Thymus (tissue), 11 donors: ENCODE measurements at regions not wholly inside any gene's neighbourhood (a gene's known extent, or its start where the extent isn't known, plus 50 kb on each side); places are given as distances from the start of the nearest gene placed in this dataset.

Source experiments
- DNase-seq, 9 donors: peaks; one replicate each; pipeline ENCODE4 v3.0.0-alpha.2; 2013; ENCODE audit warnings: low spot score in 9 of 9, low read depth in 6 of 9, missing footprints in 1 of 9
- H3K27ac ChIP-seq, 2 donors: one replicate each; pipeline ENCODE4 v1.5.1; 2013; ENCODE audit warnings: control low read depth in 1 of 2, low read depth in 1 of 2, low read length in 1 of 2, mild to moderate bottlenecking in 1 of 2, moderate library complexity in 1 of 2
- H3K27me3 ChIP-seq, 2 donors: one replicate each; pipeline ENCODE4 v1.5.1; 2013; ENCODE audit warnings: low read length in 1 of 2; ENCODE audit not compliant: control insufficient read depth in 2 of 2, insufficient read depth in 1 of 2
- H3K36me3 ChIP-seq, 2 donors: one replicate each; pipeline ENCODE4 v1.5.1; 2013; ENCODE audit warnings: low read length in 1 of 2, mild to moderate bottlenecking in 1 of 2, moderate library complexity in 1 of 2; ENCODE audit not compliant: control insufficient read depth in 2 of 2, insufficient read depth in 2 of 2
- H3K4me1 ChIP-seq, 2 donors: one replicate each; pipeline ENCODE4 v1.5.1; 2013; ENCODE audit warnings: low read length in 2 of 2; ENCODE audit not compliant: control insufficient read depth in 2 of 2, insufficient read depth in 2 of 2
- H3K4me3 ChIP-seq, 2 donors: one replicate each; pipeline ENCODE4 v1.5.1; 2013; ENCODE audit warnings: low read length in 2 of 2, control low read depth in 1 of 2, mild to moderate bottlenecking in 1 of 2
- H3K9me3 ChIP-seq, 2 donors: one replicate each; pipeline ENCODE4 v1.5.1; 2013; ENCODE audit warnings: low read length in 1 of 2, mild to moderate bottlenecking in 1 of 2; ENCODE audit not compliant: control insufficient read depth in 2 of 2, insufficient read depth in 1 of 2
- WGBS: extraction: QIAGEN DNeasy Blood & Tissue Kit; methylation state at CpG from one replicate; pipeline ENCODE4 v1.1.7; 2013; 5-methylcytosine and 5-hydroxymethylcytosine counted together
- donor health status: healthy.

DNA sequence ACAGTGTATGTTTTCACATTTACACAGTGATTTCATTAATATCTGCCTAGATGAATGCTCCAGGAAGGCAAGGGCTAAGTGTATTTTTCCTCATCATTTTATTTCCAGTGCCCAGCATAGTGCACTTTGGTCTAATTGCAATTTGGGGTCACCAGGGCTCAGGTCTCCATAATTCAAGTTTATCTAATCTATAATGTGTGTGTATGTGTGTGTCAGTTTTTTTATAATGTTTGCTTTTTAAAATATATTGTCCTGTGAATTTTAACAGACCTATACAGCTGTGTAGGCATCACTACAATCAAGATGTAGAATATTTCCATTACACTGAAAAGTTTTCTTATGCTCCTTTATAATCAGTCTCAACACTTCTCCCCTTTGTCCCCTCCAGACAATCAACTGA is 620.4 kb downstream of the STK39 start:
- H3K9me3 ChIP-seq: no peaks in the 10 kb centered on the region
- no peak overlapping the region for H3K27ac ChIP-seq
- no peaks in the 10 kb centered on the region for H3K27me3 ChIP-seq
- no peaks in the 10 kb centered on the region for H3K36me3 ChIP-seq
- no peaks in the 10 kb centered on the region for H3K4me1 ChIP-seq
- H3K4me3 ChIP-seq: no peak overlapping the region
- DNase-seq: no peak

DNA sequence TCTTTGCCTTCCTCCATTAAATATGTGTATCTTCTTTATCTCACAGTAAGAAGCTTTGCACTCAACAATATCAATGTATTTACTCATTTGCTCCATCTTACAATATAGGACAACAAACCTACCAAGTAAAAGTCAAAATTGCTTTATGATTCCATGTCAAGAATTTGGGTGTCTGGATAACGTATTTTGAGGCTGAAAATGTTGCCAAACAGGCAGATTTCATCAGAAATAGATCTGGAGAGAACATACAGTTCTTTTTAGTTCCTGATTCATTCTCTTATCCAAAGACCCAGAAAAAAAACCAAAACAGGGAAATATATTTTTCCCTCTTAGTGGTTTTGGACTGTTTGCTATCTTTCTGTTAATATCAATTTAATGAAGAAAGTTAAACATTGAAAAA is 621.1 kb downstream of the STK39 start:
- 72% methylated on average over 1 of the region's 1 CpG for WGBS

DNA sequence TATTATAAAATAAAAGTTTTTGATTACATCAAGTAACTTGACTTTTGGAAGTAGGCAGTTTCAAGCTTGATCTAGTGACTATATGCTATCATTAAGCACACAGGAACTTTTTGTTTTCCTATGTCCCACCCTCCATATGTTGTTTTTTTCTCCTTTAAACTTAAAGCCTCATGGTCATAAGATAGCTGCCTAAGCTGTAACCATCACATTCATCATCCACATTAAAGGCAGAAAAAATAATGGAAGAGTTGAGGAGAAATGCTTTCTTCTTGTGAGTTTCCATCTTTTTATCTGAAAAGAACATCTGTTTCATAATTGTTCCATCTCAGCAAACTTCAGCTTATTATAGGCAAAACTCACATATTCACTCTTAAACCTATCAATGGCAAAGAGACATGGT is 630.4 kb downstream of the STK39 start:
- no peak overlapping the region for H3K4me3 ChIP-seq
- no peaks in the 10 kb centered on the region for H3K27me3 ChIP-seq
- H3K4me1 ChIP-seq: no peaks in the 10 kb centered on the region
- DNase-seq: no peak
- H3K27ac ChIP-seq: no peak overlapping the region
- H3K36me3 ChIP-seq: no peaks in the 10 kb centered on the region
- H3K9me3 ChIP-seq: no peaks in the 10 kb centered on the region

More for the DNA sequence above, 621.1 kb downstream of the STK39 start:
- Histone ChIP-seq H3K36me3 (no peaks in the 10 kb centered on the region), H3K4me1 (no peaks in the 10 kb centered on the region), H3K27ac (no peak overlapping the region), H3K4me3 (no peak overlapping the region), H3K27me3 (no peaks in the 10 kb centered on the region), H3K9me3 (no peaks in the 10 kb centered on the region)
- DNase-seq: no peak

DNA sequence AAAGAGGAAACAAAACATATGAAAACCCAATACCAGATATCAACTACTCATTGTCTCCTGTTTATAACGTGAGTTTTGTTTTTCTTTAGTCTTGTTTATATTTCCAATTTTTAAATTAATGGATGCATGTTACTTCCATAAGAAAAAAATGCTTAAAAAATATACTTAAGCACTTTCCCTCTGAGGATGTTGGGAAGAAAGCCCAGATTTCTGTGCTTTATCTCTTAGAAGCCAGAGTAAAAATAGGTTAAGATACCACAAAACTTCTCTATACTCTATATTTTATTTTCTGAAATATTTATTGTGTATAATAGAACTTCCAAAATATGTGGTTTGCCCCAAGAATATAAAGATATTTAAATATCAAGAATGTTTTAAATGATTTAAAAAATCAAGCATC is 633.9 kb downstream of the STK39 start:
- 96% methylated on average over 1 of the region's 1 CpG for WGBS

DNA sequence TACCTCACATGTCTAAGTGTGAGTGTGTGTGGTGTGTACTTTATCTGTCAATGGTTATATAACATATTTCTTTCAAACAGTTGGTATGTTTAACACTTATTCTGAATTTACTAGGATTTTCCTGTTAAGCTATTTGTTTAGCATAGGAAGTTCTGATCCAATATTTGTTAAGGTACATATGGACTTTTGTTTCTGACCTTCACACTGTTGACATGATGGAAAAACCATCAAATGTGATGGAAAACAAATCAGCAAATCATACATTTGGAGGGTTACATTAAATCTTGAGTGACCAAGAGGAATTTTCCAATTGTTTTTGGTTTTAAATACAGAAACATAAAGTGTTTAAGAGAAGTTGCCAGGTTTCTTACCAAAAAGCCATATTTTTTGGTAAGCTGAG is 638.9 kb downstream of the STK39 start:
- Histone ChIP-seq H3K27ac (no peak overlapping the region), H3K36me3 (no peaks in the 10 kb centered on the region), H3K4me1 (no peaks in the 10 kb centered on the region), H3K27me3 (no peaks in the 10 kb centered on the region), H3K4me3 (no peak overlapping the region), H3K9me3 (no peaks in the 10 kb centered on the region)
- DNase-seq: no peak

More for the DNA sequence above, 633.9 kb downstream of the STK39 start:
- DNase-seq: no peak
- H3K36me3 ChIP-seq: no peaks in the 10 kb centered on the region
- no peak overlapping the region for H3K27ac ChIP-seq
- no peaks in the 10 kb centered on the region for H3K9me3 ChIP-seq
- no peak overlapping the region for H3K4me3 ChIP-seq
- H3K27me3 ChIP-seq: no peaks in the 10 kb centered on the region
- no peaks in the 10 kb centered on the region for H3K4me1 ChIP-seq

DNA sequence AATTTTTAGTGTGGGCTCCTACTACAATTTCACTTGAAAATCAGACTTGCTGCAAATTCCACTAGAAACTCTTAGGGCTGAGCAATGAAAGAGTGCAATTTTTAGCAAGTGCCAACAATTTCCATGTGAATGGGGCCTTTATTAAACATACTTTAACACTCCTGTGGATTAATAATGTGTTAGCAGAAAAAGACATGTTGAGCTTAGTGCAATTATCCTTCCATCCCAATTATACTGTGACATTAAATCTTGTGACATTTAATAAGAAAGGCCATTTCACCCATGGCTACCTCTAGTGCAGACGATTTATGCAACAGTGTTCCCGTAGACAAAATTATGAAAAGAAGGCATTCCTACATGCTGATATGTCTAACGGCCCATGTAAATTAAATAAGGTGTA is 639.7 kb downstream of the STK39 start:
- Histone ChIP-seq H3K9me3 (no peaks in the 10 kb centered on the region), H3K36me3 (no peaks in the 10 kb centered on the region), H3K27me3 (no peaks in the 10 kb centered on the region), H3K4me1 (no peaks in the 10 kb centered on the region), H3K27ac (no peak overlapping the region), H3K4me3 (no peak overlapping the region)
- 95% methylated on average over 3 of the region's 3 CpGs for WGBS
- DNase-seq: no peak

DNA sequence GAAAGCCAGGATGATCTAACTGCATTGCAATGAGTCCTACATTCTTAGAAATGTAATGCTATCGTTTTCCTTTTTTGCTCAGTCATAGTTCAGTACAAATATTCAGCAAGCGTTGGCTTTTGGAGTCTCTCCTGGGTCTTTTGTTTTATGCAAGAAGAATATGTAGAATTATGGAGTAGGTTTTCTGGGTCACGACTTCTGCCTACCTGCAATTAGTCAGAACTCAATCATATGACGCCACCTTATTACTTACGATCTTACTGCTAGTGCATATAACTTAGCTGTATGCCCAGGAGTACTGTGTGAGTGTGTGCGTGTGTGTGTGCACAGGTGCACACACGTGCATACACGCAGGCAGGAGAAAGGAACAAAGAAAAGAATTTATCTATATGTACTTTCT is 640.2 kb downstream of the STK39 start:
- Histone ChIP-seq H3K27ac (no peak overlapping the region), H3K9me3 (no peaks in the 10 kb centered on the region), H3K36me3 (no peaks in the 10 kb centered on the region), H3K4me1 (no peaks in the 10 kb centered on the region), H3K27me3 (no peaks in the 10 kb centered on the region), H3K4me3 (no peak overlapping the region)
- WGBS: 95% methylated on average over 8 of the region's 8 CpGs
- DNase-seq: no peak

DNA sequence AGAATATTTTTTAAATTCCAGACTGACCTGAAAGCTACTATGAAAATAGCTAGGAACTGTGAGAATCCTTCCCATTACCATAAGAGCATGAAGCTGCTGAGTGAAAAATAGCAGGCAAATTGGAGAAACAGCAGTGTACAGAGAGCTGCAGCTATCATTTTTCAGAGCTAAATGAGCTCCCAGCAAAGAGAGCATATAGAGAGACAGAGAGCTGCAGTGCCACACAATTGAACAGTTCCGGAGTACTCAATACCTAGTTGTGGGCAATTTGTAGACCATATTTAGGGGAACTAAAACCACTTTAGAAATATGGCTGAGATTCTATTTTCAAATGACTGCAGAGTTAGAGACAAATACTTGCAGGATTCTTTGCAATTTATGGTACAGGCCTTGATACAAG is 645.3 kb downstream of the STK39 start:
- Histone ChIP-seq H3K27me3 (no peaks in the 10 kb centered on the region), H3K4me1 (no peaks in the 10 kb centered on the region), H3K9me3 (no peaks in the 10 kb centered on the region), H3K27ac (no peak overlapping the region), H3K36me3 (no peaks in the 10 kb centered on the region), H3K4me3 (no peak overlapping the region)
- DNase-seq: no peak
- WGBS: 97% methylated on average over 1 of the region's 1 CpG

DNA sequence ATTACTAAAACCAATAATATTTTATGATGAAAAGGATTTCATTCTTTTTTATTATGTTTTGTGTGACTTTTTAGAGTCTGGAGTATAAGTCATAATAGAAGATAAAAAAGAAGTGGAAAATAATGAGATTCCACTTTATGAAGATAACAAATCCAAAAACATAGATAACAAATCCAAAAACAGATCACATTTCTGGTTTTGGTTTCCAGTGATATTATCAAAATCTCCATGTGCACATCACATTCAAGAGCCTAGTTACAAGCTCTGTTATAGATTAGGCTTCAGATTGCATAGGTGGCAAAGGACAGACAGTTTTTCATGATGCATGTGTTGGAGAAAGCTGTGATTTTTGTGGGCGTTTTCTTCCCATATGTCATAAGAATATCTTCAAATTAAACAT is 648.2 kb downstream of the STK39 start:
- Histone ChIP-seq H3K4me3 (no peak overlapping the region), H3K4me1 (no peaks in the 10 kb centered on the region), H3K36me3 (no peaks in the 10 kb centered on the region), H3K27ac (no peak overlapping the region), H3K9me3 (no peaks in the 10 kb centered on the region), H3K27me3 (no peaks in the 10 kb centered on the region)
- 97% methylated on average over 1 of the region's 1 CpG for WGBS
- DNase-seq: no peak

DNA sequence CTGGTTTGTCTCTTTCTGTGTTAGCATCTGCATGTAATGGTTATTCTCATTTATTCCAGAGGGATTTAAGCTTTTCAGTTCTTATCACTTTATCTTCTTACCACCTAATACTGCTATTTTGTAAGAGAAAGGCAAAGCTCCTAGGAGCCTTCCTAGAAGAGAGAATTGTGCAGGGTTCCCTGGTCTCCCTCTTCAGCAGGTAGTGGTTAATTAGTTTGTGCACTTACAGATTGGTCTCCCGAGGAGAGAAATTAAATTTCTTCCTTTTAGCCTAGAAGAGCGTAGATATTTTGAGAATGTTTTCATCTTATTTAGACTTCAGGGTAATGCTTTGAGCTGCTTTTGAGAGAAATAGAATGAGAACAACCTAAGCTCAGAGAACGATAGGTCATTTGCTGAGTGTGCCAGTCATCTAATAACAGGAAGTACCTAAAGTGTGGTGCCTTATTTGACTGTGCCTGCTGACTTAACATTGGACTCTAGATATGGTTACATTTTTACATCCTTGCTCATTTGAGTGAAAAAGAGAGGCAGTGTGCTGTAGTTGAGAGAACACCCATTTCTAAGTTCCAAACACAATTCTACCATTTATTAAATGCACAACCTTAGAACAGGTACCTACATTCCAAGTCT is 651.4 kb downstream of the STK39 start:
- Histone ChIP-seq H3K9me3 (no peaks in the 10 kb centered on the region), H3K4me3 (no peak overlapping the region), H3K4me1 (no peaks in the 10 kb centered on the region), H3K27me3 (no peaks in the 10 kb centered on the region), H3K36me3 (no peaks in the 10 kb centered on the region), H3K27ac (no peak overlapping the region)
- WGBS: 15% methylated on average over 3 of the region's 3 CpGs
- DNase-seq: no peak
